HG03354 (cell line): ENCODE measurements at regions not wholly inside any gene's neighbourhood (a gene's known extent, or its start where the extent isn't known, plus 50 kb on each side); places are given as distances from the start of the nearest gene placed in this dataset.

ENCODE experiments used
- ATAC-seq: cut with Tn5 transposase; IDR thresholded peaks from one replicate; pipeline ENCODE4 v1.9.1; 2021; ENCODE audit warnings: mild to moderate bottlenecking; ENCODE audit not compliant: unreplicated experiment, poor library complexity, severe bottlenecking

- ATAC-seq, result no peak
Observed at GRCh38 chr11:111099028-111099713, 146.4 kb upstream of the POU2AF2 start.

GRCh38 chr11:111098091-111098490, 147.4 kb upstream of the POU2AF2 start:
- peak; percentile 65 for ATAC-seq

GRCh38 chr11:111097191-111097590, 148.3 kb upstream of the POU2AF2 start:
- peak; percentile 73 for ATAC-seq

- peak; percentile 58 for ATAC-seq
Observed at GRCh38 chr11:111095327-111095726, 150.2 kb upstream of the POU2AF2 start.

GRCh38 chr11:111093061-111093460, 152.5 kb upstream of the POU2AF2 start:
- no peak for ATAC-seq

- no peak for ATAC-seq
Observed at GRCh38 chr11:111091321-111091938, 154.1 kb upstream of the POU2AF2 start.

- ATAC-seq, result no peak
Observed at GRCh38 chr11:111089759-111090158, 155.8 kb upstream of the POU2AF2 start.

GRCh38 chr11:111088847-111089355, 156.6 kb upstream of the POU2AF2 start:
- no peak for ATAC-seq

GRCh38 chr11:111086058-111086457, 159.5 kb upstream of the POU2AF2 start:
- no peak for ATAC-seq

GRCh38 chr11:111082664-111083063, 162.9 kb upstream of the POU2AF2 start:
- no peak for ATAC-seq

- ATAC-seq, result no peak
Observed at GRCh38 chr11:111081021-111081511, 164.5 kb upstream of the POU2AF2 start.

GRCh38 chr11:111077530-111078322, 167.8 kb upstream of the POU2AF2 start:
- no peak for ATAC-seq

GRCh38 chr11:111069066-111069465, 176.5 kb upstream of the POU2AF2 start:
- no peak for ATAC-seq

GRCh38 chr11:111067994-111068393, 177.5 kb upstream of the POU2AF2 start:
- no peak for ATAC-seq

GRCh38 chr11:111066846-111067245, 178.7 kb upstream of the POU2AF2 start:
- ATAC-seq, result no peak

- no peak for ATAC-seq
Observed at GRCh38 chr11:111063726-111064517, 181.6 kb upstream of the POU2AF2 start.

GRCh38 chr11:111062420-111062819, 183.1 kb upstream of the POU2AF2 start:
- no peak for ATAC-seq

GRCh38 chr11:111059726-111060125, 185.8 kb upstream of the POU2AF2 start:
- ATAC-seq, result no peak

- ATAC-seq, result no peak
Observed at GRCh38 chr11:111049131-111049530, 196.4 kb upstream of the POU2AF2 start.

- ATAC-seq, result no peak
Observed at GRCh38 chr11:111047374-111047773, 198.2 kb upstream of the POU2AF2 start.
